ENCODE measurements at regions not wholly inside any gene's neighbourhood (a gene's known extent, or its start where the extent isn't known, plus 50 kb on each side); places are given as distances from the start of the nearest gene placed in this dataset.

GRCh38 chr3:98711426-98711825 lies 51.7 kb upstream of the ST3GAL6 start:
- no peak for TF ChIP-seq EZH2 (IDR thresholded peaks at IDR 0.05; ENCODE audit: insufficient read depth, poor library complexity, severe bottlenecking)
- TF ChIP-seq EZH2phosphoT487 (IDR thresholded peaks at IDR 0.05; ENCODE audit: insufficient read depth, low read depth) = no peak
